Esophagus squamous epithelium (tissue), 4 donors: ENCODE measurements at regions not wholly inside any gene's neighbourhood (a gene's known extent, or its start where the extent isn't known, plus 50 kb on each side); places are given as distances from the start of the nearest gene placed in this dataset.

Experiments used
- POLR2A ChIP-seq, 4 donors: fragments of 450-650 bp; IDR thresholded peaks; one replicate each; pipeline ENCODE4 v1.6.1; 2017; ENCODE audit warnings: antibody characterized with exemption in 4 of 4, mild to moderate bottlenecking in 4 of 4, moderate library complexity in 3 of 4
- TF ChIP-seq, protein P1 (sequence below), 6 experiments: fragments of 450-650 bp in 4 of 6; fragments of 200-600 bp in 2 of 6; sonication (generic) in 2 of 6; IDR thresholded peaks; one replicate each; pipeline ENCODE4 v1.5.1; 2016 to 2019; ENCODE audit warnings: antibody characterized with exemption in 6 of 6, mild to moderate bottlenecking in 4 of 6, moderate library complexity in 4 of 6

DNA sequence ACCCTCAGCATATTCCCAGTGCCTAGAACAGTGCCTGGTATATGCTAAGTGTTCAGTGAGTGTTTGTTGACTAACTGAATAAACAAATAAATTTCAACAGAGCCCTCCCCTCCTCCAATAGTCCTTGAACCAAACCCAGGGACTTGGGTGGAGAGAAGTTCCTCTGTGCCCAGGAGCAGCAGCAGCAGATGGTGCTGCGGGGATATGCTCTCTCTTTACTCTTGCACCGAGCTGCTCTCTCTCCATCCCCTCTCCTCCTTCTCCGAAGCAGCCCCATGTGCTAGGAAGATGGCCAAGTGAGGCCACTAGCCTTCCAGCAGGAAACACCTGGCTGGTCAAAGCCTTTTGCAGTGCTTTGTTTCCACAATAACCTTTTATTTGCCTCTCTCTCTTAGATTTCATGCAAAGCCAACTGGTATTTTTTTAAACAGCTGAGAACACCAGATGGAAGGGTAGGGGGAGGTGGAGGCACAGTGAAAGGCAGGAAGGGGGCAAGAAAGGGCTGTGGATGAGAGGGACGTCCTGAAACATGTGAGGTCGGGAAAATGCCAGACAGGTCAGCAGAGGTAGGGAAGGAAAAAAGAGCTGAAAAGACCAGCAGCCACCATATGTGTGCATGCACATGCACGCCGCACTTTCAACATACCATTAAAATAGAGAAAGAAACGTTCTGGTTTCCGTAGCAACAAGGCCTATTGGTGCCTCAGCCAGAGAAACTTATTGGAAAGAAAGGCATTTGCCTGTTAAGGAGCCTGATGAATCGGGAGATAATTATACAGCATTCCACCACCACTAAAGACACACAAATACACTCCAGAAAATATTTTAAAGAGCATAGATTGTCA, 78.9 kb downstream of the EMP1 start:
- TF ChIP-seq, protein P1, sequence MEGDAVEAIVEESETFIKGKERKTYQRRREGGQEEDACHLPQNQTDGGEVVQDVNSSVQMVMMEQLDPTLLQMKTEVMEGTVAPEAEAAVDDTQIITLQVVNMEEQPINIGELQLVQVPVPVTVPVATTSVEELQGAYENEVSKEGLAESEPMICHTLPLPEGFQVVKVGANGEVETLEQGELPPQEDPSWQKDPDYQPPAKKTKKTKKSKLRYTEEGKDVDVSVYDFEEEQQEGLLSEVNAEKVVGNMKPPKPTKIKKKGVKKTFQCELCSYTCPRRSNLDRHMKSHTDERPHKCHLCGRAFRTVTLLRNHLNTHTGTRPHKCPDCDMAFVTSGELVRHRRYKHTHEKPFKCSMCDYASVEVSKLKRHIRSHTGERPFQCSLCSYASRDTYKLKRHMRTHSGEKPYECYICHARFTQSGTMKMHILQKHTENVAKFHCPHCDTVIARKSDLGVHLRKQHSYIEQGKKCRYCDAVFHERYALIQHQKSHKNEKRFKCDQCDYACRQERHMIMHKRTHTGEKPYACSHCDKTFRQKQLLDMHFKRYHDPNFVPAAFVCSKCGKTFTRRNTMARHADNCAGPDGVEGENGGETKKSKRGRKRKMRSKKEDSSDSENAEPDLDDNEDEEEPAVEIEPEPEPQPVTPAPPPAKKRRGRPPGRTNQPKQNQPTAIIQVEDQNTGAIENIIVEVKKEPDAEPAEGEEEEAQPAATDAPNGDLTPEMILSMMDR (IDR thresholded peaks at IDR 0.05), result no peak
- TF ChIP-seq POLR2A (IDR thresholded peaks at IDR 0.05), result no peak
